C4-2B (cell line): ENCODE measurements at regions not wholly inside any gene's neighbourhood (a gene's known extent, or its start where the extent isn't known, plus 50 kb on each side); places are given as distances from the start of the nearest gene placed in this dataset.
A peak's percentile ranks its signal among the peaks of the same experiment; 100 is the strongest.

Source experiments
- H3K27ac ChIP-seq: fragments of 450-650 bp; 2 replicates; pipeline ENCODE4 v1.5.1; 2017
- CTCF ChIP-seq: fragments of 450-650 bp; conservative IDR thresholded peaks from 2 replicates; pipeline ENCODE4 v1.5.1; 2017; ENCODE audit warnings: mild to moderate bottlenecking
- ZFX ChIP-seq: fragments of 450-650 bp; IDR thresholded peaks from 2 replicates; pipeline ENCODE4 v1.6.1; 2017

- no peak overlapping the region for H3K27ac ChIP-seq
- TF ChIP-seq CTCF (no peak), ZFX (no peak)
Observed at GRCh38 chr7:91618776-91619765, 261.4 kb downstream of the MTERF1 start.

- H3K27ac ChIP-seq, result no peak overlapping the region
- TF ChIP-seq CTCF (no peak), ZFX (no peak)
Observed at GRCh38 chr7:91620827-91621226, 259.7 kb downstream of the MTERF1 start.

GRCh38 chr7:91627324-91627723 is 253.2 kb downstream of the MTERF1 start:
- peak overlapping the region; percentile 64 for H3K27ac ChIP-seq

GRCh38 chr7:91628742-91629141 is 251.8 kb downstream of the MTERF1 start:
- peak overlapping the region; percentile 61; the same call in 1 of the 2 replicates for H3K27ac ChIP-seq
- TF ChIP-seq ZFX (no peak), CTCF (no peak)

- no peak overlapping the region for H3K27ac ChIP-seq
- TF ChIP-seq CTCF (no peak), ZFX (no peak)
Observed at GRCh38 chr7:91630581-91631380, 249.7 kb downstream of the MTERF1 start.

- no peak overlapping the region for H3K27ac ChIP-seq
- TF ChIP-seq ZFX (no peak), CTCF (no peak)
Observed at GRCh38 chr7:91632234-91632940, 248.1 kb downstream of the MTERF1 start.

- H3K27ac ChIP-seq, result no peak overlapping the region
- no peak for TF ChIP-seq CTCF
- TF ChIP-seq ZFX, result no peak
Observed at GRCh38 chr7:91633013-91633441, 247.5 kb downstream of the MTERF1 start.
